Neural crest cell (in vitro differentiated cells): ENCODE measurements at regions not wholly inside any gene's neighbourhood (a gene's known extent, or its start where the extent isn't known, plus 50 kb on each side); places are given as distances from the start of the nearest gene placed in this dataset.

Experiments used
- DNase-seq: peaks from one replicate; pipeline ENCODE4 v3.0.0; 2021; ENCODE audit warnings: low read depth, mixed read lengths, low spot score
- H3K27ac Mint-ChIP-seq: one replicate; pipeline ENCODE4 v1.8.0; 2021; ENCODE audit warnings: mild to moderate bottlenecking, mixed read lengths; ENCODE audit not compliant: unreplicated experiment
- H3K27me3 Mint-ChIP-seq: 2 replicates; pipeline ENCODE4 v1.8.0; 2021; ENCODE audit warnings: low read depth, mild to moderate bottlenecking, mixed read lengths
- H3K36me3 Mint-ChIP-seq: 2 replicates; pipeline ENCODE4 v1.8.0; 2021; ENCODE audit warnings: low read depth, mild to moderate bottlenecking, mixed read lengths
- H3K4me1 Mint-ChIP-seq: 2 replicates; pipeline ENCODE4 v1.8.0; 2021; ENCODE audit warnings: mixed read lengths
- H3K4me3 Mint-ChIP-seq: one replicate; pipeline ENCODE4 v1.8.0; 2021; ENCODE audit warnings: mild to moderate bottlenecking, mixed read lengths
- H3K9me3 Mint-ChIP-seq: 2 replicates; pipeline ENCODE4 v1.8.0; 2021; ENCODE audit warnings: mixed read lengths
- TF ChIP-seq, protein P1 (sequence below): fragments of 200-600 bp; sonication (generic); conservative IDR thresholded peaks from 2 replicates; pipeline ENCODE4 v1.5.0; 2021; ENCODE audit warnings: antibody characterized with exemption, mild to moderate bottlenecking

GRCh38 chr13:69008499-69008898 is 1099.1 kb upstream of the ATXN8OS start:
- no peak overlapping the region for H3K4me3 Mint-ChIP-seq
- peaks cover 7% of the 10 kb centered on the region for H3K9me3 Mint-ChIP-seq
- no peak for DNase-seq
- H3K27ac Mint-ChIP-seq, result no peak overlapping the region
- no peaks in the 10 kb centered on the region for H3K27me3 Mint-ChIP-seq
- TF ChIP-seq, protein P1, sequence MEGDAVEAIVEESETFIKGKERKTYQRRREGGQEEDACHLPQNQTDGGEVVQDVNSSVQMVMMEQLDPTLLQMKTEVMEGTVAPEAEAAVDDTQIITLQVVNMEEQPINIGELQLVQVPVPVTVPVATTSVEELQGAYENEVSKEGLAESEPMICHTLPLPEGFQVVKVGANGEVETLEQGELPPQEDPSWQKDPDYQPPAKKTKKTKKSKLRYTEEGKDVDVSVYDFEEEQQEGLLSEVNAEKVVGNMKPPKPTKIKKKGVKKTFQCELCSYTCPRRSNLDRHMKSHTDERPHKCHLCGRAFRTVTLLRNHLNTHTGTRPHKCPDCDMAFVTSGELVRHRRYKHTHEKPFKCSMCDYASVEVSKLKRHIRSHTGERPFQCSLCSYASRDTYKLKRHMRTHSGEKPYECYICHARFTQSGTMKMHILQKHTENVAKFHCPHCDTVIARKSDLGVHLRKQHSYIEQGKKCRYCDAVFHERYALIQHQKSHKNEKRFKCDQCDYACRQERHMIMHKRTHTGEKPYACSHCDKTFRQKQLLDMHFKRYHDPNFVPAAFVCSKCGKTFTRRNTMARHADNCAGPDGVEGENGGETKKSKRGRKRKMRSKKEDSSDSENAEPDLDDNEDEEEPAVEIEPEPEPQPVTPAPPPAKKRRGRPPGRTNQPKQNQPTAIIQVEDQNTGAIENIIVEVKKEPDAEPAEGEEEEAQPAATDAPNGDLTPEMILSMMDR, result no peak
- no peaks in the 10 kb centered on the region for H3K4me1 Mint-ChIP-seq
- H3K36me3 Mint-ChIP-seq, result no peaks in the 10 kb centered on the region

DNA sequence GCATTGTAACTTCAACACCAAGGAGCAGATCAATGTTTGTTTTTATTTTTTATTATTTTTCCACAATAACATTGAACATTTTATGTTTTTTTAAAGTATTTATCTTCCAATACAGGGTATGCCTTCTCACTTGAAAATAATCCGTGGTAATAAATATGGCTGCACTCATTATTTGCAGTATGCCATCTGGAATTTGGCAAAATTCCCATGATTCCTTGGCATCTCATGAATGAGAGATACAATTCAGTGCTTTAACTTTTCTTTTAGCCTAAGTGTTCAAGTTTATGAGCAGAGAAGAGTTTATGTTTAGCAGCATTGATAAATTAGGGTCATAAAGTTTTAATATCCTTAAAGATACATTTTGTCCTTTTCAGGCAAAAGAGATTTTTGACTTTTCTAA is 1109.6 kb upstream of the ATXN8OS start:
- peaks cover 24% of the 10 kb centered on the region for H3K9me3 Mint-ChIP-seq
- DNase-seq, result no peak

GRCh38 chr13:68996668-68997025 is 1111.0 kb upstream of the ATXN8OS start:
- H3K9me3 Mint-ChIP-seq, result peaks cover 15% of the 10 kb centered on the region
- H3K4me3 Mint-ChIP-seq, result no peak overlapping the region
- DNase-seq, result no peak

More for the DNA sequence above, 1109.6 kb upstream of the ATXN8OS start:
- Mint-ChIP-seq H3K27me3 (no peaks in the 10 kb centered on the region), H3K4me1 (no peaks in the 10 kb centered on the region), H3K27ac (no peak overlapping the region), H3K4me3 (no peak overlapping the region), H3K36me3 (peaks cover 9% of the 10 kb centered on the region)
- TF ChIP-seq, protein P1, result no peak

DNA sequence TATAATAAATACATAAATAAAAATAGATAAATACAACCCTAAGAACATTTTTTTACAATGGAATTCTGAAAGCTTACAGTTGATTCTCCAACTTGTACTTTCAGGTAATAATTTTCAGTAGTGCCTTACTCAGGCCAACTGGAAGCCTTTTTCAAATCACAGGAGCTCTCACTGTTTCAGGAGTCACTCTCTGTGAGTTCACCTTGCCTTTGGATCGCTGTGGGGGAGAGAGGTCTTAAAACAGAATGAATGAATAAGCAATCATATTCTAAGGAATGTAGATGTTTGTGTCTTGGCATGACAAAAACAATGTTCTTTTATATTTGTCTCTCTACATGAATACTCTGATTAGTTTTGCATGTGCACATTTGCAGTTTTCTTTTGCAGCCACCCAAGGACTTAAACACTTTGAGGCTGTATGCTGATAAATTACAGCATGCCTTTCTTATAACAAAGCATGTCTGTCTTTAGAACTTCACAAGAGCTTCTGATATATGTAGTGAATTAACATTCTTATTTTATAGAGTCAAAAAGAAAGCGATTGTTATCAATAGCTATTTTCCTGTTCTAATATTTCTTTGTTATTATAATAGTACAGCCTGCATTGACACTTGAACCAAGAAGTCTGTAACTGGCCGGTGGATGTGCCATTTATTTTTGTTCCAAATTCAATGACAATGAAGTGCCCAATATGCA is 1111.5 kb upstream of the ATXN8OS start:
- Mint-ChIP-seq H3K27ac (no peak overlapping the region), H3K4me3 (no peak overlapping the region), H3K36me3 (peaks cover 6% of the 10 kb centered on the region), H3K4me1 (no peaks in the 10 kb centered on the region), H3K9me3 (peaks cover 12% of the 10 kb centered on the region), H3K27me3 (no peaks in the 10 kb centered on the region)
- no peak for DNase-seq
- TF ChIP-seq, protein P1, result no peak

More at GRCh38 chr13:68996668-68997025, 1111.0 kb upstream of the ATXN8OS start:
- H3K27ac Mint-ChIP-seq, result no peak overlapping the region
- TF ChIP-seq, protein P1, result no peak
- H3K27me3 Mint-ChIP-seq, result no peaks in the 10 kb centered on the region
- no peaks in the 10 kb centered on the region for H3K4me1 Mint-ChIP-seq
- peaks cover 6% of the 10 kb centered on the region for H3K36me3 Mint-ChIP-seq

GRCh38 chr13:68993154-68993553 is 1114.5 kb upstream of the ATXN8OS start:
- TF ChIP-seq, protein P1, result no peak
- Mint-ChIP-seq H3K4me3 (no peak overlapping the region), H3K4me1 (no peaks in the 10 kb centered on the region)

More at GRCh38 chr13:68993154-68993553, 1114.5 kb upstream of the ATXN8OS start:
- Mint-ChIP-seq H3K27ac (no peak overlapping the region), H3K36me3 (no peaks in the 10 kb centered on the region), H3K27me3 (no peaks in the 10 kb centered on the region), H3K9me3 (peaks cover 2% of the 10 kb centered on the region)
- DNase-seq, result no peak
